SK-N-SH (cell line): ENCODE measurements at regions not wholly inside any gene's neighbourhood (a gene's known extent, or its start where the extent isn't known, plus 50 kb on each side); places are given as distances from the start of the nearest gene placed in this dataset.
A peak's percentile ranks its signal among the peaks of the same experiment; 100 is the strongest.

Source experiments
- CTCF ChIA-PET: fragments of 300-600, 350-600 bp; formaldehyde crosslinking; extraction: SDS; loops from one replicate; lab custom pipeline; 2021; lab: Yijun Ruan, JAX
- POLR2A ChIA-PET: fragments of 350-600 bp; sonication (Branson Sonifier 250); formaldehyde crosslinking; extraction: SDS; loops from one replicate; lab custom pipeline; 2020; ENCODE audit warnings: antibody characterized with exemption, inconsistent platforms; lab: Yijun Ruan, JAX
- DNase-seq: peaks from one replicate; pipeline ENCODE4 v3.0.0; 2012
- H2AFZ ChIP-seq: fragments of 200-600 bp; sonication (generic); 2 replicates; pipeline ENCODE4 v1.8.1; 2016; ENCODE audit warnings: antibody characterized with exemption, mild to moderate bottlenecking, low read depth
- H3F3A ChIP-seq: fragments of 200-600 bp; sonication (generic); replicated peaks from 2 replicates; pipeline ENCODE3; 2016; ENCODE audit warnings: antibody characterized with exemption, mild to moderate bottlenecking; ENCODE audit not compliant: insufficient read depth
- H3K27ac ChIP-seq, 2 experiments: fragments of 200-500 bp in 1 of 2; fragments of 200-600 bp in 1 of 2; sonication (Bioruptor generic) in 1 of 2; sonication (generic), shearing (Covaris generic) in 1 of 2; 2 replicates each; pipeline versions ENCODE4 v1.5.1 to v1.6.1; 2014 to 2016; ENCODE audit warnings: low read depth in 2 of 2, inconsistent platforms in 1 of 2, low read length in 1 of 2, mild to moderate bottlenecking in 1 of 2, mixed read lengths in 1 of 2
- H3K27me3 ChIP-seq: fragments of 200-600 bp; sonication (generic), shearing (Covaris generic); 2 replicates; pipeline ENCODE4 v1.6.1; 2016; ENCODE audit warnings: mixed run types; ENCODE audit not compliant: insufficient read depth
- H3K36me3 ChIP-seq, 2 experiments: fragments of 200-500 bp in 1 of 2; fragments of 200-600 bp in 1 of 2; sonication (Bioruptor generic) in 1 of 2; sonication (generic) in 1 of 2; replicated peaks in 1 of 2; 2 replicates each; pipeline versions ENCODE3 to v1.5.1; 2014 to 2016; ENCODE audit warnings: low read length in 1 of 2, mild to moderate bottlenecking in 1 of 2; ENCODE audit not compliant: insufficient read depth in 2 of 2, control insufficient read depth in 1 of 2
- H3K4me1 ChIP-seq, 2 experiments: fragments of 200-500 bp in 1 of 2; fragments of 200-600 bp in 1 of 2; sonication (Bioruptor generic) in 1 of 2; sonication (generic), shearing (Covaris generic) in 1 of 2; 2 replicates each; pipeline versions ENCODE4 v1.5.1 to v1.6.1; 2014 to 2016; ENCODE audit warnings: low read depth in 1 of 2, low read length in 1 of 2, mixed run types in 1 of 2; ENCODE audit not compliant: insufficient read depth in 2 of 2, control insufficient read depth in 1 of 2
- H3K4me2 ChIP-seq: fragments of 200-600 bp; sonication (generic), shearing (Covaris generic); 2 replicates; pipeline ENCODE4 v1.6.1; 2017; ENCODE audit warnings: mixed run types
- H3K4me3 ChIP-seq, 2 experiments: fragments of 200-500 bp in 1 of 2; fragments of 200-600 bp in 1 of 2; sonication (Bioruptor generic) in 1 of 2; sonication (generic), shearing (Covaris generic) in 1 of 2; 2 replicates each; pipeline versions ENCODE4 v1.5.1 to v1.8.1; 2014 to 2016; ENCODE audit warnings: low read depth in 2 of 2, inconsistent platforms in 1 of 2, low read length in 1 of 2, mild to moderate bottlenecking in 1 of 2, mixed read lengths in 1 of 2, moderate library complexity in 1 of 2
- H3K79me2 ChIP-seq: fragments of 200-600 bp; sonication (generic); 2 replicates; pipeline ENCODE4 v1.8.1; 2017; ENCODE audit warnings: mild to moderate bottlenecking; ENCODE audit not compliant: insufficient read depth
- H3K9ac ChIP-seq: fragments of 200-600 bp; sonication (generic); 2 replicates; pipeline ENCODE4 v1.6.1; 2017; ENCODE audit warnings: mixed run types
- H3K9me2 ChIP-seq: fragments of 200-600 bp; sonication (generic); 2 replicates; pipeline ENCODE4 v1.6.1; 2017; ENCODE audit warnings: mixed run types
- H3K9me3 ChIP-seq: fragments of 200-600 bp; sonication (generic); 2 replicates; pipeline ENCODE4 v1.6.1; 2017; ENCODE audit warnings: mixed run types, mild to moderate bottlenecking, moderate library complexity
- H4K20me1 ChIP-seq: fragments of 200-600 bp; sonication (generic); 2 replicates; pipeline ENCODE4 v1.6.1; 2017; ENCODE audit warnings: mild to moderate bottlenecking, mixed run types; ENCODE audit not compliant: insufficient read depth
- EZH2phosphoT487 ChIP-seq: fragments of 200-600 bp; sonication (generic); IDR thresholded peaks from 2 replicates; pipeline ENCODE4 v1.6.1; 2017; ENCODE audit warnings: low read depth, mixed run types, mild to moderate bottlenecking, antibody characterized with exemption, moderate library complexity, borderline replicate concordance
- FOSL2 ChIP-seq: IDR thresholded peaks from 2 replicates; pipeline ENCODE4 v1.4.0; 2012; ENCODE audit warnings: low read depth, mild to moderate bottlenecking, moderate library complexity, borderline replicate concordance
- GABPA ChIP-seq: IDR thresholded peaks from 2 replicates; pipeline ENCODE4 v1.4.0; 2012; ENCODE audit warnings: low read depth, mild to moderate bottlenecking
- GATA2 ChIP-seq: sonication (generic); formaldehyde crosslinking; IDR thresholded peaks from 2 replicates; pipeline ENCODE4 v1.5.0; 2020; ENCODE audit warnings: mild to moderate bottlenecking, missing genetic modification reagents
- MXI1 ChIP-seq: IDR thresholded peaks from 2 replicates; pipeline ENCODE4 v1.6.1; 2012; ENCODE audit warnings: mild to moderate bottlenecking, low read depth, low read length, improper control_type of control experiment
- NFIC ChIP-seq: IDR thresholded peaks from 2 replicates; pipeline ENCODE4 v1.4.0; 2012; ENCODE audit warnings: borderline replicate concordance
- POLR2AphosphoS5 ChIP-seq: IDR thresholded peaks from 2 replicates; pipeline ENCODE4 v1.6.1; 2012; ENCODE audit warnings: low read depth, low read length
- RCOR1 ChIP-seq: fragments of 150-350 bp; IDR thresholded peaks from 2 replicates; pipeline ENCODE4 v1.6.1; 2017; ENCODE audit warnings: antibody characterized with exemption, low read length
- SIN3A ChIP-seq: IDR thresholded peaks from 2 replicates; pipeline ENCODE4 v1.6.1; 2012; ENCODE audit warnings: low read depth, mild to moderate bottlenecking, low read length, moderate library complexity, borderline replicate concordance
- SMC3 ChIP-seq: IDR thresholded peaks from 2 replicates; pipeline ENCODE4 v1.6.1; 2012; ENCODE audit warnings: low read depth, low read length, improper control_type of control experiment
- TCF12 ChIP-seq: IDR thresholded peaks from 2 replicates; pipeline ENCODE4 v1.4.0; 2012
- TEAD4 ChIP-seq: IDR thresholded peaks from 2 replicates; pipeline ENCODE4 v1.4.0; 2012; ENCODE audit warnings: mild to moderate bottlenecking, borderline replicate concordance; ENCODE audit not compliant: insufficient read depth
- WGBS: methylation state at CpG from one replicate; pipeline ENCODE4 v1.1.6; 2017; ENCODE audit warnings: low lambda C conversion rate; 5-methylcytosine and 5-hydroxymethylcytosine counted together
- TF ChIP-seq, protein P1 (sequence below): fragments of 150-350 bp; IDR thresholded peaks from 2 replicates; pipeline ENCODE4 v1.6.1; 2017; ENCODE audit warnings: antibody characterized with exemption, low read length, low read depth, borderline replicate concordance
- TF ChIP-seq, protein P2 (sequence below): fragments of 200-600 bp; sonication (generic); IDR thresholded peaks from 2 replicates; pipeline ENCODE4 v1.6.1; 2017; ENCODE audit warnings: antibody characterized with exemption, mild to moderate bottlenecking, moderate library complexity
- TF ChIP-seq, protein P3 (sequence below): fragments of 150-350 bp; IDR thresholded peaks from 2 replicates; pipeline ENCODE4 v1.6.1; 2016; ENCODE audit warnings: mild to moderate bottlenecking, low read depth, low read length
- TF ChIP-seq, protein P4 (sequence below): IDR thresholded peaks from 2 replicates; pipeline ENCODE4 v1.4.0; 2012; ENCODE audit warnings: low read depth, borderline replicate concordance
- TF ChIP-seq, protein P5 (sequence below): IDR thresholded peaks from 2 replicates; pipeline ENCODE4 v1.4.0; 2012; ENCODE audit warnings: low read depth
- TF ChIP-seq, protein P6 (sequence below): IDR thresholded peaks from 2 replicates; pipeline ENCODE4; 2012

DNA sequence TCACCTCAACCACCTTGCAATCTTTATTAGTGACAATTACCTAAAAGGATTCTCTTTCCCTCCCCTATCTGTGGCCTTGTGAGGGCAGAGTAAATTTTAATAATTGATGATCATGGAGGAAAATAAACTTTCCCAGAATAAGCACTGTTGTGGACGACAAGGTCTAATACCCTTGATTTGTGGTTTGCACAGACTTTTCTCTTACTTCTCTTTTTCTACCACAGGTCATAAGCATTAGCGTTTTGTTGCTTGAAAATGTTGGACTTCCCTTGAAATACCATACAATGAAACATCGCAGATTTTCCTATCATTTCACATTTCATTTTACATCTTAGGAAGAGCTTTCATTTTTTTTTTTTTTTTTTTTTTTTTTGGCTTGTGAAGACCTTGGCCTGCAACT lies 188.1 kb upstream of the TMEM72 start:
- POLR2A ChIA-PET: no interaction called here

More for the DNA sequence above, 188.1 kb upstream of the TMEM72 start:
- WGBS: 3% methylated on average over 3 of the region's 3 CpGs
- H3K9ac ChIP-seq: no peak overlapping the region
- no peaks in the 10 kb centered on the region; the same call in 1 of the 2 replicates for H3K9me2 ChIP-seq
- H2AFZ ChIP-seq: no peak overlapping the region
- H3K36me3 ChIP-seq: no peaks in the 10 kb centered on the region
- 0 out of 2 replicates have a peak, but pooled peaks cover 3% of the 10 kb centered on the region for H3K9me3 ChIP-seq
- 0 out of 4 replicates have a peak, but pooled peaks cover 0 to 6% of the 10 kb centered on the region in 2 experiments for H3K4me1 ChIP-seq
- no peaks in the 10 kb centered on the region for H3K27me3 ChIP-seq
- no peaks in the 10 kb centered on the region for H3K79me2 ChIP-seq
- CTCF ChIA-PET: no interaction called here
- H4K20me1 ChIP-seq: no peaks in the 10 kb centered on the region
- no peak for TF ChIP-seq TEAD4
- TF ChIP-seq EZH2phosphoT487: no peak
- no peak for TF ChIP-seq GABPA
- no peak for TF ChIP-seq MXI1
- TF ChIP-seq TCF12: no peak
- no peak for TF ChIP-seq POLR2AphosphoS5
- no peak for TF ChIP-seq GATA2 (CRISPR knock-in tag)
- TF ChIP-seq, protein P1, sequence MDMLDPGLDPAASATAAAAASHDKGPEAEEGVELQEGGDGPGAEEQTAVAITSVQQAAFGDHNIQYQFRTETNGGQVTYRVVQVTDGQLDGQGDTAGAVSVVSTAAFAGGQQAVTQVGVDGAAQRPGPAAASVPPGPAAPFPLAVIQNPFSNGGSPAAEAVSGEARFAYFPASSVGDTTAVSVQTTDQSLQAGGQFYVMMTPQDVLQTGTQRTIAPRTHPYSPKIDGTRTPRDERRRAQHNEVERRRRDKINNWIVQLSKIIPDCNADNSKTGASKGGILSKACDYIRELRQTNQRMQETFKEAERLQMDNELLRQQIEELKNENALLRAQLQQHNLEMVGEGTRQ: no peak
- TF ChIP-seq RCOR1: no peak
- TF ChIP-seq SMC3: no peak
- no peak for TF ChIP-seq FOSL2
- no peak for TF ChIP-seq SIN3A
- TF ChIP-seq, protein P2, sequence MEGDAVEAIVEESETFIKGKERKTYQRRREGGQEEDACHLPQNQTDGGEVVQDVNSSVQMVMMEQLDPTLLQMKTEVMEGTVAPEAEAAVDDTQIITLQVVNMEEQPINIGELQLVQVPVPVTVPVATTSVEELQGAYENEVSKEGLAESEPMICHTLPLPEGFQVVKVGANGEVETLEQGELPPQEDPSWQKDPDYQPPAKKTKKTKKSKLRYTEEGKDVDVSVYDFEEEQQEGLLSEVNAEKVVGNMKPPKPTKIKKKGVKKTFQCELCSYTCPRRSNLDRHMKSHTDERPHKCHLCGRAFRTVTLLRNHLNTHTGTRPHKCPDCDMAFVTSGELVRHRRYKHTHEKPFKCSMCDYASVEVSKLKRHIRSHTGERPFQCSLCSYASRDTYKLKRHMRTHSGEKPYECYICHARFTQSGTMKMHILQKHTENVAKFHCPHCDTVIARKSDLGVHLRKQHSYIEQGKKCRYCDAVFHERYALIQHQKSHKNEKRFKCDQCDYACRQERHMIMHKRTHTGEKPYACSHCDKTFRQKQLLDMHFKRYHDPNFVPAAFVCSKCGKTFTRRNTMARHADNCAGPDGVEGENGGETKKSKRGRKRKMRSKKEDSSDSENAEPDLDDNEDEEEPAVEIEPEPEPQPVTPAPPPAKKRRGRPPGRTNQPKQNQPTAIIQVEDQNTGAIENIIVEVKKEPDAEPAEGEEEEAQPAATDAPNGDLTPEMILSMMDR: no peak
- TF ChIP-seq, protein P3, sequence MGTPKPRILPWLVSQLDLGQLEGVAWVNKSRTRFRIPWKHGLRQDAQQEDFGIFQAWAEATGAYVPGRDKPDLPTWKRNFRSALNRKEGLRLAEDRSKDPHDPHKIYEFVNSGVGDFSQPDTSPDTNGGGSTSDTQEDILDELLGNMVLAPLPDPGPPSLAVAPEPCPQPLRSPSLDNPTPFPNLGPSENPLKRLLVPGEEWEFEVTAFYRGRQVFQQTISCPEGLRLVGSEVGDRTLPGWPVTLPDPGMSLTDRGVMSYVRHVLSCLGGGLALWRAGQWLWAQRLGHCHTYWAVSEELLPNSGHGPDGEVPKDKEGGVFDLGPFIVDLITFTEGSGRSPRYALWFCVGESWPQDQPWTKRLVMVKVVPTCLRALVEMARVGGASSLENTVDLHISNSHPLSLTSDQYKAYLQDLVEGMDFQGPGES: no peak
- TF ChIP-seq, protein P4, sequence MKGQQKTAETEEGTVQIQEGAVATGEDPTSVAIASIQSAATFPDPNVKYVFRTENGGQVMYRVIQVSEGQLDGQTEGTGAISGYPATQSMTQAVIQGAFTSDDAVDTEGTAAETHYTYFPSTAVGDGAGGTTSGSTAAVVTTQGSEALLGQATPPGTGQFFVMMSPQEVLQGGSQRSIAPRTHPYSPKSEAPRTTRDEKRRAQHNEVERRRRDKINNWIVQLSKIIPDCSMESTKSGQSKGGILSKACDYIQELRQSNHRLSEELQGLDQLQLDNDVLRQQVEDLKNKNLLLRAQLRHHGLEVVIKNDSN: no peak
- TF ChIP-seq, protein P5, sequence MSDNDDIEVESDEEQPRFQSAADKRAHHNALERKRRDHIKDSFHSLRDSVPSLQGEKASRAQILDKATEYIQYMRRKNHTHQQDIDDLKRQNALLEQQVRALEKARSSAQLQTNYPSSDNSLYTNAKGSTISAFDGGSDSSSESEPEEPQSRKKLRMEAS: no peak
- TF ChIP-seq NFIC: no peak
- TF ChIP-seq, protein P6, sequence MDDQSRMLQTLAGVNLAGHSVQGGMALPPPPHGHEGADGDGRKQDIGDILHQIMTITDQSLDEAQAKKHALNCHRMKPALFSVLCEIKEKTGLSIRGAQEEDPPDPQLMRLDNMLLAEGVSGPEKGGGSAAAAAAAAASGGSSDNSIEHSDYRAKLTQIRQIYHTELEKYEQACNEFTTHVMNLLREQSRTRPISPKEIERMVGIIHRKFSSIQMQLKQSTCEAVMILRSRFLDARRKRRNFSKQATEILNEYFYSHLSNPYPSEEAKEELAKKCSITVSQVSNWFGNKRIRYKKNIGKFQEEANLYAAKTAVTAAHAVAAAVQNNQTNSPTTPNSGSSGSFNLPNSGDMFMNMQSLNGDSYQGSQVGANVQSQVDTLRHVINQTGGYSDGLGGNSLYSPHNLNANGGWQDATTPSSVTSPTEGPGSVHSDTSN: no peak
- no peak for DNase-seq
- H3K27ac ChIP-seq: peak overlapping the region in 1 of 2 experiments; percentile 84; a peak in 2 of 4 replicates
- H3K4me2 ChIP-seq: no peak overlapping the region
- H3K4me3 ChIP-seq: no peak overlapping the region
- H3F3A ChIP-seq: peaks cover 22% of the 10 kb centered on the region
